ENCODE measurements at regions not wholly inside any gene's neighbourhood (a gene's known extent, or its start where the extent isn't known, plus 50 kb on each side); places are given as distances from the start of the nearest gene placed in this dataset.

DNA sequence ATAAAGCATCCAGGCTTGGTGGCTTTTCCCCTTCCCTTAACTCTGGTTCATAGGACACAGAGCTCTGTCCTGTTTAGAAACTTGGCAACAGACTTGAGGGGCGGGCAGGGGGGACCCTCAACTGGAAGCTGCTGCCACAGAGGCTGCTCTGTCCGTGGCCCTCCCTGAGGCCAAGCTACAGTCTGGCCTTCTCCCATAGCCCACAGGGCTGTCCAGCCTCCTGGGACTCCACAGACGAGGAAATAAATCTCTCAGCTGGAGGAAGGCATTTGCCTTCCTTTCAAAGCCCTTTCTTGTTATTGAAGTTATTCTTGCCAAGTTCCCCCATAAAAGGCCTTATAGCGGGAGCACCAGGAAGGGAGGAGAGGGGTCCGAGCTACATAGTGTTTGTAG is 248.8 kb upstream of the TPM1 start:
- Histone ChIP-seq H3K4me3 (replicated peaks; ENCODE audit: insufficient read depth, low read length) (no peak overlapping the region), H3K27ac (replicated peaks) (no peak overlapping the region), H3K27me3 (ENCODE audit: insufficient read depth, poor library complexity, severe bottlenecking) (peaks cover 3% of the 10 kb centered on the region)
- TF ChIP-seq, protein P1, sequence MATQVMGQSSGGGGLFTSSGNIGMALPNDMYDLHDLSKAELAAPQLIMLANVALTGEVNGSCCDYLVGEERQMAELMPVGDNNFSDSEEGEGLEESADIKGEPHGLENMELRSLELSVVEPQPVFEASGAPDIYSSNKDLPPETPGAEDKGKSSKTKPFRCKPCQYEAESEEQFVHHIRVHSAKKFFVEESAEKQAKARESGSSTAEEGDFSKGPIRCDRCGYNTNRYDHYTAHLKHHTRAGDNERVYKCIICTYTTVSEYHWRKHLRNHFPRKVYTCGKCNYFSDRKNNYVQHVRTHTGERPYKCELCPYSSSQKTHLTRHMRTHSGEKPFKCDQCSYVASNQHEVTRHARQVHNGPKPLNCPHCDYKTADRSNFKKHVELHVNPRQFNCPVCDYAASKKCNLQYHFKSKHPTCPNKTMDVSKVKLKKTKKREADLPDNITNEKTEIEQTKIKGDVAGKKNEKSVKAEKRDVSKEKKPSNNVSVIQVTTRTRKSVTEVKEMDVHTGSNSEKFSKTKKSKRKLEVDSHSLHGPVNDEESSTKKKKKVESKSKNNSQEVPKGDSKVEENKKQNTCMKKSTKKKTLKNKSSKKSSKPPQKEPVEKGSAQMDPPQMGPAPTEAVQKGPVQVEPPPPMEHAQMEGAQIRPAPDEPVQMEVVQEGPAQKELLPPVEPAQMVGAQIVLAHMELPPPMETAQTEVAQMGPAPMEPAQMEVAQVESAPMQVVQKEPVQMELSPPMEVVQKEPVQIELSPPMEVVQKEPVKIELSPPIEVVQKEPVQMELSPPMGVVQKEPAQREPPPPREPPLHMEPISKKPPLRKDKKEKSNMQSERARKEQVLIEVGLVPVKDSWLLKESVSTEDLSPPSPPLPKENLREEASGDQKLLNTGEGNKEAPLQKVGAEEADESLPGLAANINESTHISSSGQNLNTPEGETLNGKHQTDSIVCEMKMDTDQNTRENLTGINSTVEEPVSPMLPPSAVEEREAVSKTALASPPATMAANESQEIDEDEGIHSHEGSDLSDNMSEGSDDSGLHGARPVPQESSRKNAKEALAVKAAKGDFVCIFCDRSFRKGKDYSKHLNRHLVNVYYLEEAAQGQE (IDR thresholded peaks at IDR 0.05; ENCODE audit: insufficient replicate concordance, low read depth), result no peak
- TF ChIP-seq POLR2AphosphoS5 (IDR thresholded peaks at IDR 0.05; ENCODE audit: low read depth) (no peak), GABPA (IDR thresholded peaks at IDR 0.05; ENCODE audit: low read depth) (no peak), SPI1 (IDR thresholded peaks at IDR 0.05; ENCODE audit: borderline replicate concordance, low read depth) (no peak)
- TF ChIP-seq, protein P2, sequence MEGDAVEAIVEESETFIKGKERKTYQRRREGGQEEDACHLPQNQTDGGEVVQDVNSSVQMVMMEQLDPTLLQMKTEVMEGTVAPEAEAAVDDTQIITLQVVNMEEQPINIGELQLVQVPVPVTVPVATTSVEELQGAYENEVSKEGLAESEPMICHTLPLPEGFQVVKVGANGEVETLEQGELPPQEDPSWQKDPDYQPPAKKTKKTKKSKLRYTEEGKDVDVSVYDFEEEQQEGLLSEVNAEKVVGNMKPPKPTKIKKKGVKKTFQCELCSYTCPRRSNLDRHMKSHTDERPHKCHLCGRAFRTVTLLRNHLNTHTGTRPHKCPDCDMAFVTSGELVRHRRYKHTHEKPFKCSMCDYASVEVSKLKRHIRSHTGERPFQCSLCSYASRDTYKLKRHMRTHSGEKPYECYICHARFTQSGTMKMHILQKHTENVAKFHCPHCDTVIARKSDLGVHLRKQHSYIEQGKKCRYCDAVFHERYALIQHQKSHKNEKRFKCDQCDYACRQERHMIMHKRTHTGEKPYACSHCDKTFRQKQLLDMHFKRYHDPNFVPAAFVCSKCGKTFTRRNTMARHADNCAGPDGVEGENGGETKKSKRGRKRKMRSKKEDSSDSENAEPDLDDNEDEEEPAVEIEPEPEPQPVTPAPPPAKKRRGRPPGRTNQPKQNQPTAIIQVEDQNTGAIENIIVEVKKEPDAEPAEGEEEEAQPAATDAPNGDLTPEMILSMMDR (IDR thresholded peaks at IDR 0.05; ENCODE audit: insufficient read depth, low read length), result no peak
- DNase-seq (ENCODE audit: low read depth in 1 of 2, low spot score in 1 of 2), result no peak

DNA sequence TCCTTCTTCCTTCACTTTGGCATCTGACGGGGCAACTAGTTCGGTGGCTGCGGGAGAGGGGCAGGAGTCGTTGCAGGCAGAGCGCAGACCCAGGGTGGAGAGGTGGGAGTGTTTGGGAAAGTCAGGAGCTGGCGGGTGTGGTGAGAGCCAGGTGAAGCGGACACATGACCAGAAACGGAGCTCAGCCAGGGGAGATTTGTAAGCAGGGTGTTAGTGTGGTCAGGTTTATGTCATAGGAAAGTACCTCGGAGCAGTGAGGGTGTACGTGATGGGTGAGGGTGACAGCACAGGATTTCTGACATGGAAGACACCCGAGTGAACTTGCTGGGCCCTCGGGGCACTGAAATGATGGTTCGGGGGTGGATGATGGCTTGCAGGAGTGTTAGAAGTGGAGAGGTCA is 247.4 kb upstream of the TPM1 start:
- DNase-seq (ENCODE audit: low read depth in 1 of 2, low spot score in 1 of 2), result no peak
- Histone ChIP-seq H3K27ac (replicated peaks) (no peak overlapping the region), H3K4me3 (replicated peaks; ENCODE audit: insufficient read depth, low read length) (no peak overlapping the region), H3K27me3 (ENCODE audit: insufficient read depth, poor library complexity, severe bottlenecking) (peaks cover 3% of the 10 kb centered on the region)
- TF ChIP-seq SPI1 (IDR thresholded peaks at IDR 0.05; ENCODE audit: borderline replicate concordance, low read depth) (no peak), POLR2AphosphoS5 (IDR thresholded peaks at IDR 0.05; ENCODE audit: low read depth) (no peak), GABPA (IDR thresholded peaks at IDR 0.05; ENCODE audit: low read depth) (no peak)
- TF ChIP-seq, protein P1 (IDR thresholded peaks at IDR 0.05; ENCODE audit: insufficient replicate concordance, low read depth), result no peak
- TF ChIP-seq, protein P2 (IDR thresholded peaks at IDR 0.05; ENCODE audit: insufficient read depth, low read length), result no peak

GRCh38 chr15:62795700-62796695 is 246.5 kb upstream of the TPM1 start:
- DNase-seq (ENCODE audit: low read depth in 1 of 2, low spot score in 1 of 2), result no peak
- no peak for TF ChIP-seq GABPA (IDR thresholded peaks at IDR 0.05; ENCODE audit: low read depth)
- no peak for TF ChIP-seq SPI1 (IDR thresholded peaks at IDR 0.05; ENCODE audit: borderline replicate concordance, low read depth)
- TF ChIP-seq, protein P1 (IDR thresholded peaks at IDR 0.05; ENCODE audit: insufficient replicate concordance, low read depth), result no peak
- Histone ChIP-seq H3K27ac (replicated peaks) (no peak overlapping the region), H3K4me3 (replicated peaks; ENCODE audit: insufficient read depth, low read length) (no peak overlapping the region), H3K27me3 (ENCODE audit: insufficient read depth, poor library complexity, severe bottlenecking) (no peaks in the 10 kb centered on the region)
